AG08396 (cell line): ENCODE measurements at regions not wholly inside any gene's neighbourhood (a gene's known extent, or its start where the extent isn't known, plus 50 kb on each side); places are given as distances from the start of the nearest gene placed in this dataset.
"Not testable (repeated sequence)": the region's sequence is repeated elsewhere in the genome, so short reads cannot be mapped to it uniquely, and the experiment has no call there.

Source experiments
- DNase-seq: peaks from one replicate; pipeline ENCODE4 v3.0.0; 2012; ENCODE audit warnings: low spot score, mixed read lengths

DNA sequence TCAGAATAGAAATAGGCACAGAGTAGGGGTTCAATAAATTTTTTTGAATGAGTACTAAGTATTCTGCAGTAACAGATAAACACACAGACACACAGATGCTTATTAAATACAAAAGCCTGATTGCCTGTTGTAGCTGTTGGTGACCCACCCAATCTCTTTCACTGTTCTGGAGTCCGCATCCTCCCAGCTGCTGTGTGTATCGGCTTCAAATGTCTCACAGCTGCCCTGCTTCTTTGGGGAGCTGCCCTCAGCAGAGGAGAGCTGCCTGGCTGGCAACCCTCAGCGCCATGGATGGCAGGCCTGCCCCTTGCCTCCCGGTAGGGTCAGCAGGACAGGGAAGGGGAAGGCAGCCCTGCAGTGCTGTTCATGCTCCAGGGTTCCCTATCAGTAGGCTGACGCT is 50.5 kb upstream of the PRNP start:
- DNase-seq, result no peak

GRCh38 chr20:4635342-4635741 is 50.9 kb upstream of the PRNP start:
- no peak for DNase-seq

DNA sequence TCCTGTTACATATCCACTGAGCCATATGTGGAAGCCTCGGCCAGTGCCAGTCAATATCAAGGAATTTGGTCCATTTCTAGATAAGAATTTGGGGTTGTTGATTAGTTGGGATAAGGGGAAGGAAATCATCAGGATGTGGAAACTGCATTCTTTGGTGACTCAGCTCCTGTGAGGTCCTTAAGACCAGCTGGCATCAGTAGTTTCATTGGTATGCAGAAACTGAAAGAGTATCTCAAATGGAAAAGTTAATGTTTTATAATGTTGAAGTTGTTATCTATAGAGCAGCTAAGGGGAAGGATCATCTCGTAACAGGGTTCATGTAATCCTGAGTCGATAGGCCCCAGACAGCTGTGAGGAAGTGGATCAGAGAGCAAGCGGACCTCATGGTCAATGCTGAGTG is 52.5 kb upstream of the PRNP start:
- peak; percentile 57 for DNase-seq

DNA sequence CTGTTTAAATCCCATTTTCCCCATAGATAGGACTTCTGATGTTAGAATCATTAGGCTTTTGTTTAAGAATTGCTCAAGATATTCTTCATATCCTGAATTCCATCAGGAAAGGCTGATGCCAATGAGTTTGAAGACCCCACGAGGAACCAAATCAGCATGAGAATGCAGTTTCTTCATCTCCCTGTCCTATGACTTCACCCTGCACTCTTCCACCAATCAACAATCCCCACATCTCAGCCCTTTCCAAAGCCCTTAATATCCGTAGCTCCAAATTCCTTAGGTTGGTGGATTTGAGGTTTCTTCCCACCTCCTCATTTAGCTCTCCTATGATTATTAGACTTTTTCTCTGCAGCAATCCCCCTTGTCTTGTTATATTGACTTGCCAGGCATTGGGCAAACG is 52.9 kb upstream of the PRNP start:
- no peak for DNase-seq

GRCh38 chr20:4632876-4633275 is 53.4 kb upstream of the PRNP start:
- no peak for DNase-seq

- DNase-seq, result no peak
Measured at GRCh38 chr20:4626228-4626627, 60.0 kb upstream of the PRNP start.

- DNase-seq, result no peak
Measured at GRCh38 chr20:4625687-4626086, 60.6 kb upstream of the PRNP start.

DNA sequence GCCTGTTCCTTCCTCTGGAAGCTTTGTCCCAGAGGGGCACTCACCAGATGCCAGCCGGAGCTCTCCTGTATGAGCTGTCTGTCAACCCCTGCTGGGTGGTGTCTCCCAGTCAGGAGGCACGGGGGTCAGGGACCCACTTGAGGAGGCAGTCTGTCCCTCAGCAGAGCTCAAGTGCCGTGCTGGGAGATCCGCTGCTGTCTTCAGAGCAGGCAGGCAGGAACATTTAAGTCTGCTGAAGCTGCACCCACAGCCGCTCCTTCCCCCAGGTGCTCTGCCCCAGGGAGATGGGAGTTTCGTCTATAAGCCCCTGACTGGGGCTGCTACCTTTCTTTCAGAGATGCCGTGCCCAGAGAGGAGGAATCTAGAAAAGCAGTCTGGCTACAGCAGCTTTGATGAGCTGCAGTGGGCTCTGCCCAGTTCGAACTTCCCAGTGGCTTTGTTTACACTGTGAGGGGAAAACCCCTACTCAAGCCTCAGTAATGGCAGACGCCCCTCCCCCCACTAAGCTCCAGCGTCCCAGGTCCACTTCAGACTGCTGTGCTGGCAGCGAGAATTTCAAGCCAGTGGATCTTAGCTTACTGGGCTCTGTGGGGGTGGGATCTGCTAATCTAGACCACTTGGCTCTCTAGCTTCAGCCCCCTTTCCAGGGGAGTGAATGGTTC is 61.5 kb upstream of the PRNP start:
- DNase-seq, result not testable (repeated sequence)

GRCh38 chr20:4619144-4619543 is 67.1 kb upstream of the PRNP start:
- DNase-seq, result not testable (repeated sequence)

- no peak for DNase-seq
Measured at GRCh38 chr20:4617484-4617883, 68.8 kb upstream of the PRNP start.

DNA sequence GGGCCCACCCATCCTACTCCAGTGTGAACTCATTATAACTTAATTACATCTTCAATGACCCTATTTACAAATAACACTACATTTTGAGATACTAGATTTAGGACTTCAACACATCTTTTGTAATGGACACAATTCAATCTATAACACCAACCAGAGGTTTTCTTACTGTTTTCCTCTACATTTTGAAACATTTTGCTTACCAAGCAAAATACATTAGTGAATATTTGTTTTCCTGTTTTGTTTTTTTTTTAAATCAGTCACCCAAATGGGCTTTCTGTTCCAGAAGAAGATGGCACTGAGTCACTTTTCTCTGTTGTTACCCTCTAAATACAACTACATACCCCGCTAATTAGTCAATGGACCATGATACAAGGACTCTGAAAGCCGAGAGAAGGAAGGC is 69.2 kb upstream of the PRNP start:
- DNase-seq, result no peak

GRCh38 chr20:4613718-4614620 is 72.3 kb upstream of the PRNP start:
- DNase-seq, result no peak

DNA sequence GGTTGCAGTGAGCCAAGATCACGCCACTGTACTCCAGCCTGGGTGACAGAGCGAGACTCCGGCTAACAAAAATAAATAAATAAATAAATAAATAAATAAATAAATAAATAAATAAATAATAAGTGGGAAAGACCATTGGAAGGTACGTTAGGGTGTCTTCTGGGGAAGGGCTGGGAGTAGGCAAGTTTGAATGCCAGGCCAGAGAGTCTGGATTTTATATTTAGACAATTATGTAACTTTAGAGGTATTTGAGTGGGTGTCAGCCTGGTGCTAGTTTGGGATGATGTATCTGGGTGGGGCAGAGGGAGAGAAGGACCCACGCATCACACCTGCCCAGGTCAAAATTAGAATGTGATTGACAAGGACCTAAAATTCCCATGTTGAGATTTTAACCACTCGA is 73.1 kb upstream of the PRNP start:
- DNase-seq, result no peak

GRCh38 chr20:4610871-4611270 is 75.4 kb upstream of the PRNP start:
- DNase-seq, result no peak

GRCh38 chr20:4609511-4609910 is 76.7 kb upstream of the PRNP start:
- no peak for DNase-seq

- no peak for DNase-seq
Measured at GRCh38 chr20:4608861-4609260, 77.4 kb upstream of the PRNP start.

GRCh38 chr20:4607287-4607713 is 79.0 kb upstream of the PRNP start:
- DNase-seq, result peak; percentile 39

- no peak for DNase-seq
Measured at GRCh38 chr20:4606051-4606450, 80.2 kb upstream of the PRNP start.

DNA sequence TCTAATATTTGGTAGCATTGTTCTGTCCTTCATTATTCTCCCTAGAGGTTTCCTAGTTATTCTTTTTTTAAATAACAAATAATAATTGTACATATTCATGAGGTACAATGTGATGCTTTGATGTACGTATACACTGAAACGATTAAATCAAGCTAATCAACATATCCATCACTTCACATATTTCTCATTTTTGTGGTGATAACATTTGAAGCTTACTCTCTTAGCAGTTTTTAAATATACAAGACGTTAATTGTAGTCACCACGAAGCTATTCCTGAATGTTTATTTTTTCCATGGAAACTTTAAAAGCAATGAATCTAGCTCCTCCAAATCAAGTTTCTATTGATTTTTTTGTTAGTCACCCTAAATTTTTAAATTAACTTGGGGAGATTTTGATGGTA is 81.1 kb upstream of the PRNP start:
- no peak for DNase-seq

DNA sequence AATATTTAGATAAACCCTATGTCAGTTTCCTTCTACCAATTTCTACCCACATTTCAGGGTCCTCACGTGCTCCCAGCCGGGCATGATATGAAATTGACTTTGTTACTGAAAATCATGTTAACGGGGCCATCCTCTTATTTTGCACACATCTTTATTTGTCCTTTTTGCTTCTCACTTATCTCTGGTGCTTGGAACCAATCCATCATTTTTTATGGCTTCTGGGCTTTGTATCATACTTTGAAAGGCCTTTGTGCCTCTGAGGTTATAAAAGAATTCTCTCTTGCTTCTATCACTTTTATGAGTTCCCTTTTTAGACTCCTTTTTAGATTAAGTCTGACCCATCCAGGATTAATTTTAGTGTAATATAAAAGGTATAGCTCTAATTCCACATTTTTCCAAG is 81.7 kb upstream of the PRNP start:
- DNase-seq, result no peak

GRCh38 chr20:4603724-4604123 is 82.5 kb upstream of the PRNP start:
- DNase-seq, result peak; percentile 28

DNA sequence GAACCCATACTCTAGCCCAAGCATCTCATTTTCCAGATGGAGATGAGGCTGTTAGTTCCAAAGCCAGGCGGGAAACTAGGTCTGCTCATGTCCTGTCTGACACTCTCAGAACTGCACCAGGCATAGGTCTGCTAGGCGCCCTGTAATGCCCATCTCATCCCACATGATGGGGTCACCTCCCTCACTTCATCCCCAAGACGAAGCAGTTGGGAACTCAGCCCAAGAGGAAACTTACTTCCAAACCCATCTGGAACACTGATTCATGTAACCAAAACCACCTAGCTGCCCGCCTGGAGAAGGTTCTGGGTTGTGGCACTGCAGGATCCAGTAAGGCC is 84.0 kb upstream of the PRNP start:
- DNase-seq, result no peak

DNA sequence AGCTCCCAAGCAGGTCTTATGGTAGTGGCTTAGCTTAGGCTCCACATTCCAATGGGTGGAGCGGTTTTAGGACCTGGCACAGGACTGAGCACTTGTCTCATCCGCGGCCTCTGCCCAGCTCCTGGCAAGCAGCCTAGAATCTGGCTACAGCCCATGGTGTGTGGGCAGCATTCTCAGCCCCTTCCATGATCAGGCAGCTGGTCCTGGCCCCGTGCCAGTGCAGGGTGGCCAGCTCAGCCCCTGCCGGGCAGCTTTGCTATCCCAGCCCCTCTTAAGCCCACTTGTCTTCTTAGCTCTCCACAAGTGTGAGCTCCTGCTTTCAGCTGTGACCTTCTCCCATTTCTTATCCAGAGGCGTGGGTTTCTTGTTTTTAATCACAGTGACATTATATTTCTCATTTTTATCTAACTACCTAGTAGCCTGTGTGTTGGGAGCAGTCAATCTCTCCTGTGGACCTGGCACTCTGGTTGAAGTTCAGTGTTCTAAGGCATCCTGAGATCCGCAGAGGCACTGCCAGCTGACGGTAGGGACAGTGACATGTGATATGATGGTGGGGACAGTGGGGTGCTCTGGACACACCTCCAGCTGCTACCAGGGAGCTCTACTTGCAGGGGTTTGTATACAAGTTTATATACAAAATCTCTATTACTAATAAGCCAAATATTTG is 84.5 kb upstream of the PRNP start:
- DNase-seq, result peak; percentile 21
